GM12875 (cell line): ENCODE measurements at regions not wholly inside any gene's neighbourhood (a gene's known extent, or its start where the extent isn't known, plus 50 kb on each side); places are given as distances from the start of the nearest gene placed in this dataset.

Source experiments
- H3K4me3 ChIP-seq: one replicate; pipeline ENCODE4 v1.5.1; 2011; ENCODE audit warnings: low read depth, low read length, control low read depth
- TF ChIP-seq, protein P1 (sequence below): IDR thresholded peaks from 2 replicates; pipeline ENCODE4 v1.5.1; 2011; ENCODE audit warnings: low read depth, mild to moderate bottlenecking, control low read depth, inconsistent platforms, low read length, moderate library complexity, borderline replicate concordance; ENCODE audit not compliant: insufficient read depth

DNA sequence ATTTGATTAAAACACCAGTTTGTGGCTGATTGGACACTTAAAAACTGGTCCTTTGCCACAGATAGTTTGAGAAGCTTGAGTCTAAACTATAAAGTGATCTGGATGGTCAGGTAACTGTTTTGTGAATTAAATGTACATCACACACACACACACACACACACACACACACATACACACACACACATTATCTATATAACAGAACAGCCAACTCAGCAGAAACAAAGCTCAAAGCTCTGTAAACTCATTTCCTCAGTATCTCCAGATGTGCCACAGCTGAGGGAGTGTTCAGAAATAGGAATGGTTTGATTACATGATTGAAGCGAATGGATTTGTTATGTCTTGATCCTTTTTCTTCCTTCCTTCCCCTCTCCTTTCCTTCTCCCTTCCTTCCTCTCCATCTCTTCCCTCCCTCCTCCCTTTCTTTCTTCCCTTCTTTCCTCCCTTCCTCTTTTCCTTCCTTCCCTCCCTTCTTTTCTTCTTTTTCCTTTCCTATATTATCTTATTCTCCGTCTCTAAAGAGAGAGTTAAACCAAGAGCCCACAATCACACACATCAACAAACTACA, 100.3 kb downstream of the LLPH start:
- TF ChIP-seq, protein P1, sequence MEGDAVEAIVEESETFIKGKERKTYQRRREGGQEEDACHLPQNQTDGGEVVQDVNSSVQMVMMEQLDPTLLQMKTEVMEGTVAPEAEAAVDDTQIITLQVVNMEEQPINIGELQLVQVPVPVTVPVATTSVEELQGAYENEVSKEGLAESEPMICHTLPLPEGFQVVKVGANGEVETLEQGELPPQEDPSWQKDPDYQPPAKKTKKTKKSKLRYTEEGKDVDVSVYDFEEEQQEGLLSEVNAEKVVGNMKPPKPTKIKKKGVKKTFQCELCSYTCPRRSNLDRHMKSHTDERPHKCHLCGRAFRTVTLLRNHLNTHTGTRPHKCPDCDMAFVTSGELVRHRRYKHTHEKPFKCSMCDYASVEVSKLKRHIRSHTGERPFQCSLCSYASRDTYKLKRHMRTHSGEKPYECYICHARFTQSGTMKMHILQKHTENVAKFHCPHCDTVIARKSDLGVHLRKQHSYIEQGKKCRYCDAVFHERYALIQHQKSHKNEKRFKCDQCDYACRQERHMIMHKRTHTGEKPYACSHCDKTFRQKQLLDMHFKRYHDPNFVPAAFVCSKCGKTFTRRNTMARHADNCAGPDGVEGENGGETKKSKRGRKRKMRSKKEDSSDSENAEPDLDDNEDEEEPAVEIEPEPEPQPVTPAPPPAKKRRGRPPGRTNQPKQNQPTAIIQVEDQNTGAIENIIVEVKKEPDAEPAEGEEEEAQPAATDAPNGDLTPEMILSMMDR: no peak
- no peak overlapping the region for H3K4me3 ChIP-seq

DNA sequence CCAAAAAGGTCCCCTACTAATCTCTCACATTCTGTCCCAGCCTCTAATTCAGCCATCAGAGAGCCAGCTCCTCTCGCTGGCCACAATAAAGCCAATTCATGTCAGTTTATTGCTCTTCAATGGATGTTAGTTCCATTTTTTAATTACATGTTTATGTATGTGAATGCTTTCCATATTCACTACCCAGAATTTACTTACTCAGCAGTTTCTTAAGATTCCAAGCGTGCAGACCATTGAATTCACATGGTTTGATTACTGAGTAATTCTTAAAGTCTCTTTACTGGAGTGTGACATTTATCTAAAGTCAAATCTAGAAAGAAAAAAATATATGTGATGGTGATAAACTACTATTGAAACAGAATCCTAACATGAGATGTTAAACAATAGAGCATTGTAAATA, 102.2 kb downstream of the LLPH start:
- H3K4me3 ChIP-seq: no peak overlapping the region
- TF ChIP-seq, protein P1: no peak

DNA sequence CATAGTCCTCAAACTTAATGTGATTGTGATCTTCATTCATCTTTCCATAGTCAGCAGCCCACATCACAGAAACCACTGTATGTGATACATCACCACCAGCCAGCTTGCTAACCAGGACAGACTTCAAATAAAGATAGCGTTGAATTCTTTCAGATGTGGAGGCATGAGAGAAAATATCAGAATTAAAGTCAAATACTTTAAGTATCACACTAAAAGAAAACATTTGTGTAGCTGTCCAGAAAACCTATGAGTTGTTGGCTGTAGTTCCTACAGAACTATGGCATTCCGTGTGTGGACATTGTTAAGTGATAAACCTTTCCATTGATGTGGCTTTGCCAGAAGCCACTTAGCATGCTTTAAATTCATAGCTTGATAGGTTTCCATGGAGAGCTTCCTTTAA, 105.1 kb downstream of the LLPH start:
- TF ChIP-seq, protein P1: no peak

DNA sequence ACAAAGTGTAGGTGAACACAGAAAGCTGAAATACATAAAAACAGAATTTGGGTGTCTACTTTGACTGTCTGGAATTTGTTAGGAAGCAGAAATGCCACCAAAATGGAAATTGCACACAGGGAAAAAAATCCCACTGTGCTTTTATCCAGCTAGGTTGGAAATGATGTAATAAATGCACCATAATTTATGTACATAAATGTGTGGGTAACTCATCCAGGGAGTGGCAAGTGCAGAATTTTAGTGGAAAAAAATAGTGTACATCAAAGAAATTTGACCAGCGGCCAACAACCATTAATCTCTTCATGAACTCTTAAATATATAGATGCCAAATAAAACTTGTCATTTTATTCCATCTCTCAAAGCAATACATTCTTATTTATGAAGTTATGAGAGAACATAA, 105.6 kb downstream of the LLPH start:
- TF ChIP-seq, protein P1: no peak
- H3K4me3 ChIP-seq: no peak overlapping the region

More for the DNA sequence above, 105.1 kb downstream of the LLPH start:
- no peak overlapping the region for H3K4me3 ChIP-seq

DNA sequence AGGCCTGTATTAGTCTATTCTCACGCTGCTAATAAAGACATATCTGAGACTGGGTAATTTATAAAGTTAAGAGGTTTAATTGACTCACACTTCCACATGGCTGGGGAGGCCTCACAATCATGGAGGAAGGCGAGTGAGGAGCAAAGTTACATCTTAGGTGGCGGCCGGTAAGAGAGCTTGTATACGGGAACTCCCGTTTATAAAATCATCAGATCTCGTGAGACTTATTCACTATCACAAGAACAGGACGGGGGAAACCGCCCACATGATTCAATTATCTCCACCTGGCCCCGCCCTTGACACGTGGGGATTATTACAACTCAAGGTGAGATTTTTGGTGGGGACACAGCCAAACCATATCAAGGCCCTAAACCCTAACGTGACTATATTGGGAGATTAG, 110.1 kb downstream of the LLPH start:
- no peak overlapping the region for H3K4me3 ChIP-seq
- TF ChIP-seq, protein P1: no peak

DNA sequence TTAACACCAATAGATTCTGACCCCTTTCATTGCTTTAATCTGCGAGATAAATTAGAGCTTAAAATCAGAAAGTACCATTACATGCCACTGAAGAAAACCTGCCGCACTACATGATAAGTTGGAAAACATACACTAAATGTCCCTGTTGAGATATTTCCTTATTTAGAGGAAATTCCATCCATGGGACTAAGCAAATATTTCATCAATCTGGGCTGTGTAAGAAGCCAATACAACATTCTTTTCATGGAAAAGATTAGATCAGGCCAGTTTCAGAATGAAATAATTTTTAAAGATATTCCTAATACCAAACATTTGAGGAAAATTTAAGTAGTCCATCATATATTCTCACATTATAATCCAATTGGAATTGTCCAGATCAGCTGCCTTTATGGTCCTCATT, 112.8 kb downstream of the LLPH start:
- TF ChIP-seq, protein P1: no peak
- H3K4me3 ChIP-seq: no peak overlapping the region
